ENCODE measurements at regions not wholly inside any gene's neighbourhood (a gene's known extent, or its start where the extent isn't known, plus 50 kb on each side); places are given as distances from the start of the nearest gene placed in this dataset.
"Not testable (repeated sequence)": the region's sequence is repeated elsewhere in the genome, so short reads cannot be mapped to it uniquely, and the experiment has no call there.

DNA sequence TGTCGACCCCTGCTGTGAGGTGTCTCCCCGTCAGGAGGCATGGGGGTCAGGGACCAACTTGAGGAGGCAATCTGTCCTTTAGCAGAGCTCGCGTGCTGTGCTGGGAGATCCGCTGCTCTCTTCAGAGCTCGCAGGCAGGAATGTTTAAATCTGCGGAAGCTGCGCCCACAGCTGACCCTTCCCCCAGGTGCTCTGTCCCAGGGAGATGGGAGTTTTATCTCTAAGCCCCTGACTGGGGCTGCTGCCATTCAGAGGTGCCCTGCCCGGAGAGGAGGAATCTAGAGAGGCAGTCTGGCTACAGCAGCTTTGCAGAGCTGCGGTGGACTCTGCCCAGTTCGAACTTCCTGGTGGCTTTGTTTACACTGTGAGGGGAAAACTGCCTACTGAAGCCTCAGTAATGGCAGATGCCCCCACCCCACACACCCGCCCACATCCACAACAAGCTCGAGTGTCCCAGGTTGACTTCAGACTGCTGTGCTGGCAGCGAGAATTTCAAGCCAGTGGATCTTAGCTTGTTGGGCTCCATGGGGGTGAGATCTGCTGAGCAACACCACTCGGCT, 133.1 kb downstream of the CENPC start:
- DNase-seq (ENCODE audit: low read depth in 2 of 2) = not testable (repeated sequence)

DNA sequence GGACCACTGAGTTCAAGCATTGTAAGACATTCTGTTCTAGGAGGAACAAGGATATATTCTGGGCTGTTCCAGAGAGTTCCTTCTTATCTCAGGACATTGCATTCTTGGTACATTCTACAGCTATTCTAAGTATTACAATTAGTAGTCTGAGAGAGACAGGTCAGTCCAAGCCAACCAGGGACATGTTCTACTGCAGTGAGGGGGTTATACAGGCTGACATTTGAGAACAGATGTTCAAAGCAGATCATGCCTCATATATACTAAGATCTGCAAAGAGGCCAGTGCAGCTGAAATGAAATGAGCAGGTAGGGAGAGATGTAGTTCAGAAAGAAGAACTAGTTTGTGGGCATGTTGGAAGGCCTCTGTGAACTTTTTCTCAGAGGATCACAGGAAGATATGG, 142.0 kb downstream of the CENPC start:
- no peak for DNase-seq (ENCODE audit: low read depth in 2 of 2)

DNA sequence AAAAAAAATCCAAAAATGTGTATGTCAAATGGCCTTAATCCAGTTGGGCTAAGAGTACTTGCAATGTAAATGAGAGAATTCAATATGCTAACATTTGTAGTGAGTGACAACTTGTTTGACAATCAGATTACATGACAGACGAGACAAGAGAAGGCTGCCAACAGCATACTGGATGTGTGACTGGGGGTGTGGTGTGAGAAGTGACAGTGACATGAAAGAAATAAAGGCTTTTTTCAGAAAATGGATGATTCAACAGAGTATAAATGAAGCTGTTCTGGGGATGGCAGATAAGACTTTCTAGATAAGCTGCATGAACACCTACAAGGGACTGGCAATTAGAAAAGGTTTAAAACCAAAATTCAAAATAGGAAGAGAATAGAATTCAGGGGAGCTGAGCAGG, 143.4 kb downstream of the CENPC start:
- no peak for DNase-seq (ENCODE audit: low read depth in 2 of 2)

DNA sequence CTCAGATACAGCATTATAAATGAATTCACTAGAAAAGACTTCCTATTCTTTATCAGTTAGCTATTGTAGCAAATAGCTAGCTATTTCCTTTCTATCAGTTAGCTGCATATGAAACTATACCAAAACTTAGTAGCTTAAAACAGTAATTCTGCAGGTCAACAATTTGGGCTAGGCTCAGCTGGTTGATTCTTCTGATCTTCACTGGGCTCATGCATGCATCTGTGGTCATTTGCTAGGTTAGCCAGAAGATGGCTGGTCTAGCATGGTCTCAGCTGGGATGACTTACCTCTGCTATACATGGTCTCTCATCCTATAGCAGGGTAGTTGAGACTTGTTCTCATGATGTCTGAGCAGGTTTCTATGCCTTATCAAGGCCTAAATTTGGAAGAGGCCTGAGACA, 147.4 kb downstream of the CENPC start:
- no peak for DNase-seq (ENCODE audit: low read depth in 2 of 2)

DNA sequence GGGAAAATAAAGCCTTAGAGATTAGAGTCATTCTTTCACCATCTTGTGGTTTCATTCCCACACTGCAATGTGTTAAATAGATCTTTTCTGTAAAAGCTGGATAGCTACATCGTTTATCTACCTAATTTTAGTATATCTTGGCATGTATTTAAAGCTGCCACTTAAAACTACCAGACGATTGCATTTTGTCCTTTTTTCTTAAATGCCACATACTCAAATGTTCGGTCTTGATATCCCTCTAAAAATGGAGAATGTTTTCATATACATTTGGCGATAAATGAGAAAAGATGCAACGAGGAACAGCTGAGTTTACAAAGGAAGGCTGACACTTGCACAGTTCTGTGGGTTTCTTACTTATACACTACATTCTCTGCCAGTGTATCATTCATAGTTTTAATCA, 148.3 kb downstream of the CENPC start:
- DNase-seq (ENCODE audit: low read depth in 2 of 2) = no peak

DNA sequence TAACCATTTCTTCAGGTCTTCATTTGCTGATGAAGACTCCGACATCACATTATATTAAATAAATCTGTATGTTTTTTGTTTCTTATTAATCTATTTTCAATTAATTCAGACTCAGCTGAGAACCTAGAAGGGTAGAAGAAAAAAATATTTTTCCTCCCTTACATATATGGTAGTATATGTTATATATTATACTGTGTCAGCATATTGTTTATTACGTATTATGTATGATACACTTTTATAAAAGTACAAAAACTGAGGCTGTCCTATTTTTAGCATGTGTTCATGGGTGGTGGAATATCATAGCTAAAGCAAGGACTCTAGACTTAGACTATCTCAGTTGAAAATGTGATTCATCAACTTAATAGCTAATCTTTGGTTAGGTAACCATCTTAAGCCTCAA, 149.3 kb downstream of the CENPC start:
- DNase-seq (ENCODE audit: low read depth in 2 of 2) = no peak

DNA sequence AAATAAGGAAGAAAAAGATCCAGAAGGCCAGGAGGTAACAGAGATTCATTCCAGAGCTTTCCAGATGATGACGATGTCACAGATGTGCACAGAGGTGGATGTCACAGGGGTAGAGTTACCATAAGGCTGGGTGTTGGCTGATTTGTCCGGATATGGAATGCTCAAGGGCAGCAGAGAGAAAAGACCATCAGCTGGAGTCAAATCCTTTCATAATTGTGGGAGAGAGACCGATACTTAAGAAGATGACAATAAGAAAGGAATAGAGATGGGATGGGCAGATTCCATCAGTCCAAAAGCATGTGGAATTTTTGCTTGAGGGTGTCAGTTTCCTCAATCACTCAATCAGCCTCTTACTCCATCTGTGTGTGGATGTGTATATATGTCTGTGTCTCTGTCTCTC, 150.4 kb downstream of the CENPC start:
- DNase-seq (ENCODE audit: low read depth in 2 of 2) = no peak

DNA sequence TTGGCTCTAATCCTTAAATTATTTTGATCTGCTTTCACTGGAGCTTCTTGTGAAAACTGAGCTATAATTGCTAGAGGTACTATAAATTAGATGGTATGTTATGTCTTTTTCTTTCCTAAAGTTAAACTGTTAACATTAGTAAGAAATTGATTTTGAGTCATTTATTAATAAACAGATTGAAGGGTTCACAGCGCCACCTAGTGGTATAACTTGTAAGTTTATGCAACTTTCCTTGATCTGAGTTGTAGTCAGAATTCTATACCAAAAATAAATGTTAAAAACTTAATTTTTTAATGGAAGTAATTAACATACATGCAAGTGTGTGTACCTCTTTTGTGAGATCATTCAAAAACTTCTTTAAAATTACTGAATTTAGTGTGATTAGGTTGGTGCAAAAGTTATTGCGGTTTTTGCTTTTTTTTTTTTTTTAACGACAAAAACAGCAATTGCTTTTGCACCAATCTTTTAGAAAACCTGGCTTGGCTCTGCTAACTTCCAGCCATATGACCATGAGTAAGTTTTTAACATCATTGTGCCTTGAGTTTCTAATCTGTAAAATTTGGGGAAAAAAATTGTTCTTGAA, 151.5 kb downstream of the CENPC start:
- peak; percentile 6 for DNase-seq (ENCODE audit: low read depth in 2 of 2)

DNA sequence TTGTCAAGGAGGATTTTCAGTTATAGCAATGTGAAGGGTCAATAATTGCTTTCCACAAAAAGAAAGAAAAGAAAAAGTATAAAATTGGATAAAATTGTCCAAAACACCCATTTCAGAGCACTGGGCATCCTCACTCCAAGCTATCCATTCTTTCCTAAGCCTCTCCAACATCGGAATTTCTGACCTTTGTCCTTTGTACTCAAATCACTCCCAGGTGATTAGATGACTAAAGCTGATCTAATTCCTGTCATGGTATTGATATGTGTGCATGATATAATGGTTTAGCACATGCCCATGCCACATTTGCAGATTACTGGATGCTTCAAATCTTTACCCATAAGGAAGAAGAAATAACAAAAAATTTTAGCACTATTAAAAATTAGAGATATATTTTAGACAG, 152.3 kb downstream of the CENPC start:
- no peak for DNase-seq (ENCODE audit: low read depth in 2 of 2)

DNA sequence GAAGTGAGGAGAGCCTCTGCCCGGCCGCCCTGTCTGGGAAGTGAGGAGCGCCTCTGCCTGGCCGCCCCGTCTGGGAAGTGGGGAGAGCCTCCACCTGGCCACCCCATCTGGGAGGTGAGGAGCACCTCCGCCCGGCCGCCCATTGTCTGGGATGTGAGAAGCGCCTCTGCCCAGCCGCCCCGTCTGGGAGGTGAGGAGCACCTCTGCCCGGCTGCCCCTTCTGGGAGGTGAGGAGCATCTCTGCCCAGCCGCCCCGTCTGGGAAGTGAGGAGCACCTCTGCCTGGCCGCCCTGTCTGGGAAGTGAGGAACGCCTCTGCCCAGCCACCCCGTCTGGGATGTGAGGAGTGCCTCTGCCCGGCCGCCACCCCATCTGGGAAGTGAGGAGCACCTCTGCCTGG, 163.9 kb downstream of the CENPC start:
- not testable (repeated sequence) for DNase-seq (ENCODE audit: low read depth in 2 of 2)

DNA sequence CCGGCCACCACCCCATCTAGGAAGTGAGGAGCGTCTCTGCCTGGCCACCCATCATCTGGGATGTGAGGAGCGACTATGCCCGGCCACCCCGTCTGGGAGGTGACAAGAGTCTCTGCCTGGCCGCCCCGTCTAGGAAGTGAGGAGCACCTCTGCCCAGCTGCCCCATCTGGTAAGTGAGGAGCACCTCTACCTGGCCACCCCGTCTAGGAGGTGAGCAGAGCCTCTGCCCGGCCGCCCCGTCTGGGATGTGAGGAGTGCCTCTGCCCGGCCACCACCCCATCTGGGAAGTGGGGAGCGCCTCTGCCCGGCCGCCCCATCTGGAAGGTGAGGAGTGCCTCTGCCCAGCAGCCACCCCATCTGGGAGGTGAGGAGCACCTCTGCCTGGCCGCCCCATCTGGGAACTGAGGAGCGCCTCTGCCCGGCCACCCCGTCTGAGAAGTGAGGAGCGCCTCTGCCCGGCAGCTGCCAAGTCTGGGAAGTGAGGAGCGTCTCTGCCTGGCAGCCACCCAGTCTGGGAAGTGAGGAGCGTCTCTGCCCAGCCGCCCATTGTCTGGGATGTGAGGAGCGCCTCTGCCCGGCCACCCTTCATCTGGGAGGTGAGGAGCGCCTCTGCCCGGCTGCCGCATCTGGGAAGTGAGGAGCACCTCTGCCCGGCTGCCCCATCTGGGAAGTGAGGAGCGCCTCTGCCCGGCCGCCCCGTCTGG, 164.4 kb downstream of the CENPC start:
- not testable (repeated sequence) for DNase-seq (ENCODE audit: low read depth in 2 of 2)

DNA sequence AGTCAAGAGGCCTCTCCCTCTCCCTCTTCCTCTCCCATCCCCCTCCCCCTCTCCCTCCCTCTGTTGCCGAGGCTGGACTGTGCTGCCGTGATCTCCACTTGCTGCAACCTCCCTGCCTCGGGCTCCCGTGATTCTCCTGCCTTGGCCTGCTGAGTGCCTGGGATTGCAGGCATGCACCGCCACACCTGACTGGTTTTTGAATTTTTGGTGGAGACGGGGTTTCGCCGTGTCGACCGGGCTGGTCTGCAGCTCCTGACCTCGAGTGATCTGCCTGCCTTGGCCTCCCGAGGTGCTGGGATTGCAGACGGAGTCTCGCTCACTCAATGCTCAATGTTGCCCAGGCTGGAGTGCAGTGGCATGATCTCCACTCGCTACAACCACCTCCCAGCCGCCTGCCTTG, 165.1 kb downstream of the CENPC start:
- no peak for DNase-seq (ENCODE audit: low read depth in 2 of 2)

DNA sequence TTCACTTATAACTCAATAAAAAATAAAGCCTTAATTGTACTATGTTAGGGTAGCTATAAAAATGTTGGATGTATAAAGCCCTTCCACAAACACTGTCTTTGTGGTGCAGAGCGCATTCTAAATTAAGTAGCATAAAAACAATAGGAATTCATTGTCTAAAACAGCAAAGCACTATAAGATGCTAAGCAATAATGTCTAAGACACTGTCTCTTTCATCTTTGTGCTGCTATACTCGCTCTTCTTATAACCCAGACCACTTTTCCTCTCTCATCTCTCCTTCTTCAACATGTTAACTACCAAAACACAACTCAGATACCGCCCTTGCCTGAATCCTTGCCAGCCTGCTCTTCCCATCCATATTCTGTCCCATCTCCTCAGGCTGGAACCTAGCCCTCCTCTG, 170.0 kb downstream of the CENPC start:
- DNase-seq (ENCODE audit: low read depth in 2 of 2) = no peak

DNA sequence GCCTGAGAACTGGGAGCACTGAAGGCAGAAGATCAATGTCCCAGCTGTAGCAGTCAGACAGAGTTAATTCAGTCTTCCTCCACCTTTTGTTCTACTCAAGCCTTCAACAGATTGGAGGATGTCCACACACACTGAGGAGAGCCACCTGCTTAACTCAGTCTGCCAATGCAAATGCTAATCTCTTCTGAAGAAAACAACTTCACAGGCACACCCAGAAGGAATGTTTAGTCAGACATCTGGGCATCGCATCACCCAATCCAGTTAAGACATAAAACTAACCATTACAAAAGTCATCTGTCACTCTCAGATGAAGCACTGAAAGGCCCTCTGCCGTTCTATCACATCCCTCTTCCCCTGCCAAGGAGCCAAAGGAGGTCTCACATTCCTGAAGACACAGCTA, 173.7 kb downstream of the CENPC start:
- no peak for DNase-seq (ENCODE audit: low read depth in 2 of 2)

DNA sequence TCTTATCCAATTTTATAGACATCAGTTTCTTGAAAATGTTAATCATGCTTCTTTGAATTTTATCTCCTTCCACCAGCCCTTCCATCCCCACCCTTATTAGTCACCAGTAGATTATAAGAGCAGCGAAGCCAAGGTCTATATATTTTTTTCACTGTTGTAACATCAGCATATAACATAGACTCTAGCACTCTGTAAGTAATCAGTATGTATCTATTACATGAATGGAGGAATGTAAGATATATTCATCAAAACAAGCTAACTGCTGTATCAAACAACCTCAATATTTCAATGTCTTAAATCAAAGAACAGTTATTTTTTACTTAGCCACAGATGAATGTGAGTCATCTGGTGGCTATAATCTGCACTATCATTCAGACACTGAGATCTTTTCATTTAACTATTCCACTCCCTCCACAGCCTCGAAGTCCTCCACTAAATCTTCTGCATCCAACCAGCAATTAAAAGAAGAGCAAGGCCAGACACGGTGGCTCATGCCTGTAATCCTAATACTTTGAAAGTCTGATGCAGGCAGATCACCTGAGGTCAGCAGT, 178.9 kb downstream of the CENPC start:
- DNase-seq (ENCODE audit: low read depth in 2 of 2) = no peak

DNA sequence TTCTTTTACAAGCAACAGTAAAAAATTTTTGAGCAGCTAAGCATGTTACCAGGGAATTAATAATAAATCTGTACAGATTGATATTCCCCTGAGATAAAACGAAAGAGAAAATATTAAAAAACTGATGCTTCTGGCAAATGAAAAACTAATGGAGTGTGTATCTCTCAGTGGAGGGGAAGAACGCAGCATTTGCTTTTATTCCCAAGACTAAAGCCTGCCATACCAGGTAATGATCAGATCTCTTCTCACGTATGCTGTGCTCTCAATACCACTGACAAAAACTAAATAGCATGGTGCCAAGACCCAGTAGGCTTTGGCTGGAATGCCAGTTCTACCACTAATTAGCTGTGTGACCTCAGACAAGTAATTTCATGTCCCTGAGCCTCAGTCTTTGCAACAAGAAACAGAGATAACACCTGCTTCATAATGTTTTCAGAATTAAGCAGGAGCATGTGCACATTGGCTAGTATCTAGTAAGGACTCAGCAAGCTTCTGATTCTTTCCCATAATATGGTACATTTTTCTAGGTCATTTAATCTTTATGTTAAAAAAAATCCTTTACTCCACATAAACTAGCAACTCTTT, 179.6 kb downstream of the CENPC start:
- no peak for DNase-seq (ENCODE audit: low read depth in 2 of 2)

DNA sequence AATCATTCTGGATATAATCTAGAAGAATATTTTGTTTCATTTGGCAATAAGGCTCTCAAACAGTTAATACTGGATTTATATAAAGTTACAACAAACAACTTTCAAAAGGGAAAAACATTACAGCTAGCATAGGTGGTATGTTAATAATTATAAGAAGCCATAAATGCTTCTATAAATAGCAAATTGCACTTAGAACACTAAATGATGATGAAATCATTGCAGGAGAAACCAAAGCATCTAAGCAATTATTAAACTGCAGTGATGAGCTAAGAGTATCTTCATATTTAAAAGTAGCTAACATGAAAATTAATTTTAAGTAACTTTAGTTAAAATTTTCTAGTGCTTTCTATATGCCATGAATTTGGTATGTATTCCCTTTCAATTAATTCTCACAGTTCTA, 189.5 kb downstream of the CENPC start:
- DNase-seq (ENCODE audit: low read depth in 2 of 2) = no peak

DNA sequence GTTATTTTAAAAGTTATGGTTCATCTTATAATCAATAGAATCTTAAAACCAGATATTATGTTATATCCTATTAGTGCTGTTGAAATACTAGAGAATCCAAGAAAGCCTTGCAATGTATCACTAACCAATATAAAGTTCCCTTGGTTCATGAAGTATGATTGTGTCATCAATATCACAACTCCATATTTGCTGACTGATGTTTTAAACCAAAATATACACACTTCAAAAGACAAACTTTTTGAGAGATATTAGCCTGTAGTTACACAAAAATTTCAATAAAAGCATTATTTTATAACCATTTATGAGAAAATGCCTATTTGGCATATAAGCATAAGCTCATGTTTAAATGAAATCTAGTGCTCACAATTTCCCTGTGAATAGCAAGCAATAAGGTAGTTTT, 198.6 kb downstream of the CENPC start:
- DNase-seq (ENCODE audit: low read depth in 2 of 2) = no peak

DNA sequence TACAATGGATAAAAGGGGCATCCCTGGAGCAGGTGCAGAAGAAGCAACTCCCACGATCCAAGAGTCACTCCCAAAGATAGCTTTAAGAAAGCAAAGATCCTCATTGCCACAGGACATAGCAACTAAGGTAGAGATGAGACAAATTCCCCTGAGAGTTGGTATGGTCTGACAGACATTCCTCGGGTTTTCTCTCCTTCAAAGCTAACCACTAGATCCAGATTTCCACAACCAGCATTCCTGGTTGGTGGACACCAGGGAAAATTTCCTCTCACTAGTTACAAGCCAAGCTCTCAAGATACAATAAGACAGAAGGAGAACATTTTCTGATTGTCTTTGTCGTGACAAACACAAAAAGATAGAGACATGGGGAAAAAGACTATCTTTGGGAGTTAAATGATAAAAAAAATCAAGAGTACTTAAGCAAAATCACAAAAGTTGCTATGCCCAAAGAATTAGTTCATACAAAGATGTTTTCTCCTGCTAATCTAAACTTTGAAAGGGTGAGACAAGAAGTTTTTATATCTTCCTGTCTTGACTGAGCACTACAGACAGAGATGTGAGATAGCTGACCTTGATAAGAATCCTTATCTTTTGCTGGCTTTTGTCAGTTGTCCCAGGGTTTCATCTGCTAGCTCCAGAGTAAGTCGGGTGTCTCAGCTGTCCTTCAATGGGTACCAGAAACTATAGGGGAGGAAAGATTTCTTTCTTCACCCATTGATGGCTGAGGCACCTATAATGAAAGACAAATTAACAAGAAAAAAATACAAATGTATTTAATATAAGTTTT, 200.5 kb downstream of the CENPC start:
- DNase-seq (ENCODE audit: low read depth in 2 of 2) = no peak

DNA sequence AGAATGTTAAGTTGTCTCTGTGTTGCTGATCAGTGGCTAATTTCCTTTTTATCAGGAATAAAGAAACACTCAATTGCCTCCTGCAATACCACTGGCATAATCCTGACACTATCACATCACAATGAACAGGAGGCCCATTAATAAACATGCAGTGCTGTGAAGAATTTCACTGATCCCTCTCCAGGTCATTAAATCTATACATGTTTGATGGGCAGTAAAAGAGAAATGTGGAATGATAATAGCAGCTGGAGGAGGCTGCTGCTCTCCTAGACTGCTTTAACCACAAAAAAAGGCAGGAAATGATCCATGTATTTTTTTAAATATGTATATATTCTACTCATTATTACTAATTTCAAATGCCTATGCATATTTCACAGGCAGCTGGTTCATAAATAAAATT, 202.1 kb downstream of the CENPC start:
- no peak for DNase-seq (ENCODE audit: low read depth in 2 of 2)

DNA sequence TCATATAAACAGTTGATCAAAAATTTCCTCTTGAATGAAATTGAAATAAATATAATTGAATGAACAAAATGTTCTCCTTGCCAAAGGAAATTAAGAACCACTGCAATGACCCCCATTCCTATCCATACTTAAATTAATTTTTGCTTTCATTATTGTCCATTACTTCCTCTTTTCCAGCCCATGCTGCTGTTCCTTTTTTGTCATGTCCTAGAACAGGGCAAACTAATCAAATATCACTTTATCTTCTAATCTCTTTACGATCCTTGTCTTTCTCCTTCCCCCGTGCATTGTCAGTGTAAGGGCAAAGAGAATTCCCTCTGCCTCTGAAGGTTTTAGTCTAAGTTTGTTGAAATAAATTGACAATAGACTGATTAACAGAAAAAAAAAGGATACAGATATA, 203.0 kb downstream of the CENPC start:
- DNase-seq (ENCODE audit: low read depth in 2 of 2) = no peak

DNA sequence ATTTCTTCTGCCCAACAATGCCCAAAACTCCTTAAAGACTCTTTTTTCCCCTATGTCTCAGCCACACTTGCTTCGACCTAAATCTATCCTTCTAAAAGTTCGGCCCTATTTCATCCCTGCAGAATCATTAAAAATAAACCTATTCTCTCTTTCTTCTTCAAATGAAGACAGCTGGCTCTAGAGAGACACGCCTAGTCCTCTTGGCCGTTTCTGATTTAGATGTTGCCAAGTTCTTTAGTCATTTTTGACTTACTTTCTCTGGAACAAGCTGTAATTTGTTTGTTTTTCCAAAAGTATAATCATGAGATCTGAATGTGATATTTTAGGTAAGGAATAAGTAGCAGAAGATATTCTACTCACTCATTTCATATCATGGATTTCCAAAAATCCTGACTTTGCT, 211.6 kb downstream of the CENPC start:
- no peak for DNase-seq (ENCODE audit: low read depth in 2 of 2)
